DMS 273 (cell line): ENCODE measurements at regions not wholly inside any gene's neighbourhood (a gene's known extent, or its start where the extent isn't known, plus 50 kb on each side); places are given as distances from the start of the nearest gene placed in this dataset.

Experiments used
- DNase-seq: peaks from one replicate; lab custom pipeline; 2025; ENCODE audit not compliant: unreplicated experiment; lab: John Stamatoyannopoulos, UW

DNA sequence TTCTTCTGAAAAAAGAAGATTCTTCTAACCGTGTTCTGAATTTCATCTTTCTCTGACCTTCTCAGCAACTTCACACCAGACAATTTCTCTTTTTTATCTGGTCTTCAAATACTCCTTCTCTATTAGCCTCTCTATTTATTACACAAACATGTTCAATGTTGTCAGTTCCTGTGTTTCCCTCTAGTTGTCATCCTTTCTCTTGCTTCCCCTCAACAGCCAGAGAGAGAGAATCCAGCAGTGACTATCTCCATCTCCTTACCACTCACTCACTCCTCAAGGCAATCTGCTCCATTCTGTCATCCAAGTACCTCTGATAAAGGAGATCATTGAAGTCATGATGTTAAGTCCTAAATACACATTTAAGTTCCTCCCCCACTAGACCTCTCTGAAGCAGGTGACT lies 491.9 kb upstream of the CHAC2 start:
- peak; percentile 12 for DNase-seq

DNA sequence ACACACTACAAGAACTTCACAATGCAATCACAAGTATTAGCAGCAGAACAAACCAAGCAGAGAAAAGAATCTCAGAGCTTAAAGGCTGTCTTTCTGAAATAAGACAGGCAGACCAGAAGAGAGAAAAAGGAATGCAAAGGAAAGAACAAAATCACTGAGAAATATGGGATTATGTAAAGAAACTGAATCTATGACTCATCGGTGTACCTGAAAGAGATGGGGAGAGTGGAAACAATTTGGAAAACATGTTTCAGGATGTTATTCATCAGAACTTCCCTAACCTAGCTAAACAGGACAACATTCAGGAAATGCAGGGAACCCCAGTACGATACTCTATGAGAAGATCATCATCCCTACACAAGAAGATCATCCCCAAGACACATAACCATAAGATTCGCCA lies 499.0 kb upstream of the CHAC2 start:
- no peak for DNase-seq

DNA sequence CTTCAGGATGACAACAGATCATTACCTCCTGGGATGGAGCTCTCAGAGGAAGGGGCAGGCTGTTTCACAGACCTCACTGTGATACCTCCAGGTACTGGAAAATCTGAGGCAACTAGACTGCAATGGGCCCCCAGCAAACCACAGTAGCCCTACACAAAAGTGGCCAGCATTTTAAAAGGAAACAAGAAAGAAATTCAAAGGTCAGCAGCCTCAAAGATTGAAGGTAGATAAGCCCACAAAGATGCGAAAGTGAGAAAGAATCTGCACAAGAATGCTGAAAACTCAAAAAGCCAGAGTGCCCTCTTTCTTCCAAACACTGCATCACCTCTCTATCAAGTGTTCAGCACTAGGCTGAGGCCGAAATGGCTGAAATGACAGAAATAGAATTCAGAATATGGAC lies 499.5 kb upstream of the CHAC2 start:
- DNase-seq, result no peak

DNA sequence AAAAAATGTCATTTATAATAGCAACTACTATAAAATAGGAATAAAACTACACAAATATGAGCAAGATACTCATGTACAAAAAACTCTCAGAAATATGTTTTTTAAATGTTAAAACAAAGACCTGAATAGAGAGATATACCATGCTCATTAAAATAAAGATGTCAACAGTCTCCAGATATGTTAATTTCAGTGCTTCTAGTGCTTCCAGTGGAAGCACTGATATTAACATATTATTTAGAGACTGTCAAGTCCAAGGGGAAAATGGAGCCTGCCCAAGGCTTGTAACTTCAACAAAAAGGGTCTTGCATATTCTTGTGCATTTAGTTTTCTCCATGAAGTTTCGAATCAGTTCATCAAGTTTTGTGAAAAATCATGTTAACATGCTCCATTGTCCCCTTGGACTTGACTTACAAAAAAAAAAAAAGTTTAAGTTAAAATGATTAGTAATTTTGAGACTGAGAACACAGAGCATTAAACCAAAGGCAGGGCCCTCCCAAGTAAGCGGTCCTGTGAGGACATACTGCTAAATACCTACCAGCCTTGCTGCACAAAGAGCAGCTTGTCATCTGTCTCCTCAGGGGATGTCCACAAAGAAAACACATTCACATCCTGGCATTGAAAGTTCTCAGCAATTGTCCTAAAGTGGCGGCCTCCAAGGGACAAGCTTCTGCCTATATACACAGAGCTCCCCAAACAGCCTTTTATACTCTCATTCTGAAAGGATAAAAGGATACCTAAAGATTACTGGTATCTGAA lies 501.9 kb upstream of the CHAC2 start:
- no peak for DNase-seq

DNA sequence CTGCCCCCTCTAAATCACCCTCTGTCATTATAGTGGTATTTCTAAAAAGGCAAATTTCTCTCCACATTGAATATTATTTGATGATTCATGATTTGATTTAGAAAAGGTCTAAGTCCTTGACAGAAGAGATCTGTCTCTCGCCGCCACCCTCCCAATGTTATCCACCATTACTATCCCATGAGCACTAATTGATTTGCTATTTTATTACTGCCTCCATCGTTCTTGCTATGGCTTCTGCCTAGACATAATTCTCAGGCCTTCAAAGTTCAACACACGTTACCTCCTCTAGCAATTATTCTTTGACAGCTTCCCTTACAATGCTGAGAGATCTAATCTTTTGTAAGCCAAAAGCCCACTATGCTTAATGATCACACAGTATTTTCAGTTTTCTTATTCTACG lies 507.0 kb upstream of the CHAC2 start:
- DNase-seq, result no peak

DNA sequence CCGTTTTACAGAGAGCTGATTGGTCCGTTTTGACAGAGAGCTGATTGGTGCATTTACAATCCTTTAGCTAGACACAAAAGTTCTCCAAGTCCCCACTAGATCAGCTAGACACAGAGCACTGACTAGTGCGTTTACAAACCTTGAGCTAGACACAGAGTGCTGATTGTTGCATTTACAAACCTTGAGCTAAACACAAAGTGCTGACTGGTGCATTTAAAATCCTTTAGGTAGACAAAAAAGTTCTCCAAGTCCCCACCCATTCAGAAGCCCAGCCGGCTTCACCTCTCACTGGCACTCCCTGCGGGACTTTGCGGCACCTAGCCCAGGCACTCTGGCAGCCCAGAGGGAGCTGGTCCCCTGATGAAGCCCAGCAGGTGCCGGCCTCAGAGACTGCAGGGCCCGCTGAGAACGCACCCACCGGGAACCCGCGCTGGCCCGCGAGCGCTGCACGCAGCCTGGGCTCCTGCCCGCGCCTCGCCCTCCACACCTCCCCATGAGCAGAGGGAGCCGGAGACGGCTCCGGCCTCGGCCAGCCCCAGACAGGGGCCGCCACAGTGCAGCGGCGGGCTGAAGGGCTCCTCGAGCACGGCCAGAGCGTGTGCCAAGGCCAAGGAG lies 508.1 kb upstream of the CHAC2 start:
- DNase-seq, result no peak

DNA sequence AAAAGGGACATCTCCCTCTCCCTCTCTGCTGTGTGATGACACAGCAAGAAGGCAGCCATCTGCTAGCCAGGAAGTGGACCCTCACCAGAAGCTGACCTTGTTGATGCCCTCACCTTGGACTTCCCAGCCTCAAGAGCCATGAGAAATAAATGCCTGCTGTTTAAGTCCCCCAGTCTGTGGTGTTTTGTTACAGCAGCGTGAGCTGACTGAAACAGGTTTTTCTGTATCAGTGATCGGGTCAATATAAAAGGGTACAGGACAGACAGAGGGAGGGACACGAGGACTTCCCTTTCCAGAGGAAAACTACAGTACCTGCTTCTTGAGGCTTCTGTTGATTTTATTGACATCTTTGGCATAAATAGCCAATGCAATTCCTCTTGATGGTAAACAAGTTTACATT lies 510.3 kb upstream of the CHAC2 start:
- DNase-seq, result no peak

DNA sequence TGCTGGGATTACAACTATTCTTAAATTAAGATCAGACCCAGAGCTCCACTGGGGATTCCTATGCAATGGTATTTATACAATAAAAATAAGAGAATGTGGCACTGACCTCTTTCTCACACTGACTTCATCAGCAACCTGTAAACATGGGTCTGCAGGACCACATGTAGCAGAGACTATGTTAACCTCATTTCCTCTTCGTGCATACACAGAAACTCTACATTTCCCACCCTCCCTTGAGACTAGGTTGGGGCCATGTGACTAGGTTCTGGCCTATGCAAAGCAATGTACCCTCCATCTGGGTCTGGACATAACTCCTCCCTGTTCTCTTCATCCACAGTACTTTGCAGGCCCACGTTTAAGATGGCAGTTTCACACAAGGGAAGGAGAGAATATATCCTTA lies 514.4 kb upstream of the CHAC2 start:
- no peak for DNase-seq

DNA sequence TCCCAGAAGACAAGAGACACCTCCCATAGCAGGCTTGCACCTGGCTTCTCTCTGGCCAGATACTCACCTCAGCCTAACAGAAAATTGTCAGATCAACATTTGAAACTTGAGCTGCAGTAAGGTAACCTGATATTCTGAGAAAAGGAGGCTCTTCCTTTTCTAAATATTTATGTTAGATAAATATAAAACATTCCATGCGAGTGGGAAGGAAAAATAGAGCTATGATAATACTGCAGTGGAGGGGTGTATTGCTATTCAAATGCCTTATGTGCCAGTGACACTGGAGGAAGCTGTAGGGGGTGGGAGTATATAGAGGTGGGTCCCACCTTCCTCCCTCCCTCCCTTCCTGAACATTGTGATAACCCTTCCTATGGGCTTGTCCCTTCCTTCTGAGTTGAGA lies 515.5 kb upstream of the CHAC2 start:
- no peak for DNase-seq

DNA sequence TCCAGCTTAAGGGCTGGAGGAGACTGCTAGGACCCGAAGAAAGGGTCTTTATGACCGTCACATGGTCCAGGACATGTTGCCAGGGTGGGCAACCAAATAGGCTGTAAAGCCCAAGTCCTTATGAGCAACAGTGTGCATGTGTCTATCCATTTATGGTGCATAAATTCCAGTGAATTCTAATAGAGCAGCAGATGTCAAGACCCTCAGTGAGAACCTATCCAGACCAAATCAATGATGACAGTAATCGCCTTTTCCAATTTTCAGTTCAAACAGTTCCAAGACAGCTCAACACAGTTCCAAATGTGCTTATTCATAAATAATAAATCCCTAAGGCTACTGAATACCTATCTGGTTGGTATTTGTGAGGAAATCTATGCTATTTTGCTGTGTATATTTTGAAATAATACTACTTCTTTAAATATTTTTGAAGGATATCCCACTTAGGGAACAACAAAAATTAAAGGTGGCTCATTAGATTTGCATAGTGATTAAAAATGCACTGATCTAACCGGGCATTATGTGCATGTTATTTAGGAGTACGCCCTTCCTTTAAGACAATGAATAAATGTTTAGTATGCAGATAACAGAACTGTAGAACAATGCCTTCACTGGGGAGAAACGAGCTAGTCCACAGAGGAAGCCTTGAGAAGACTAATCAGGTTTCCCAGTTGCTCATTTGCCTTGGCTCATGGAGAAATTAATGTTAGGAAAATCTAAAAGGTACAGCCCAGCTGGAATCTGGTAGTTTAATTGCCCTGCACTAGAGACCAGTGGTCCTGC lies 519.5 kb upstream of the CHAC2 start:
- DNase-seq, result no peak

DNA sequence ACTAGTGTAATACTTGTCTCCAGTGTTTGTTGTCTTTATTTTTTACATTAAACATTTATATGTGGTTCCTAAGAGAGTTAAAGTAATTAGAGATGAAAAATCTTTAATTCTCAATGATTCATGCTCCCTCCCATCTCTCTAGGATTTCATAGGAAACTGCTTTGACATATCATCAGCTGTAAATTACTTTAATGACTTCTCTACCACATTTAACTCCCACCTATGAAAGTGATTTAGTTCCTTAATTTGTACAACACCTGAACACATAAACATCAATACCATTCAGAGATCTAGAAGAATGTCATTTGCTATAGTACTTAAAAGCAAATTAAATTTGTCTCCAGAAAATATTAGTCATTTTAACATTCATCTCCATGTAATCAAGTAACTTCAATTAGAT lies 524.2 kb upstream of the CHAC2 start:
- no peak for DNase-seq

DNA sequence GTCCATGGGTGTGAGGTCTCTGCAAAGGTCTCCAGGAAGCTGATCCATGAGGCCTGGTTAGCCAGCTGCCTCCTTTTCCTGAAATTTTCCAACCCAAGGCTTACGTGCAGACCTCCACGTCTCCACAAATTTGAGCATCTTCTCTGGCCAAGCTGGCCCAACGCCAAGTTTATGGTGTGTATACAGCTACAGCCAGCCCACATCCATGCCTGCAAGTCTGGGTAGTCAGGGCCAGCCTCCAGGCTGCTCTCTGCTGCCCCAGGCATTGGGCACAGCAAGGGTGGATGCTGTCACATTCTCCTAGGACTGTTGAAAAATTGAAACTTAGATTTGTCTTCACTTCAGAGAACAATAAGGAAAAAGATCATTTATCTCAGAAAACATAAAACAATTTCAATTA lies 525.5 kb upstream of the CHAC2 start:
- DNase-seq, result peak; percentile 16

DNA sequence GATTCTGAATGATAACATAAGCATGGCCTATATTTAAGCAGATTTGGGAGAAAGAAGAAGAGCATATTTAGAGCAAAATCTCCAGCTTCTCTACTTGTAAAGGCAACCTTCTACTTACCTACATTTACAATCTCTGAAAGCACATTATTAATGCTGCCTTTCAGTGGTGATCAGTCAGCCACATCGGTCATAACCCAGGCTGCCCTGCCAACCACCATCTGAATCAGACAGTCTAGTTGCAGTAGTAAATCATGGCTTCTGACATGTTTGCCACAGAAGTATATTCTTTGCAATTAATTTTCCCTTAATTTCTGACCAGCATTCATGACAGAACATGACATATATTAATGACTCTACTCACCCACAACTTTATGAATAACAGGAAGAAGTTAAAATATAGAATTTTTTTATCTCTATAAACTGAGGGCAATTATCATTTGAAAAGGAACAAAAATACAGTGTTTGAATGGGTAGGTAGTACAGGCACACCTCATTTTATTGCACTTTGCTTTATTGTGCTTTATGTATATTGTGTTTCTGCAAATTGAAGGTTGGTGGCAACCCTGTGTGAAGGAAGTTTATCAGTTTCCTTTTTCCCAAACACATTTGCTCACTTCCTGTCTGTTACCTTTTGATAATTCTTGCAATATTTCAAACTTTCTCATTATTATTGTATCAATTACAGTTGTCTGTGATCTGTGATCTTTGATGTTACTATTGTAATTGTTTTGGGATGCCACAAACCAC lies 531.6 kb upstream of the CHAC2 start:
- DNase-seq, result no peak

DNA sequence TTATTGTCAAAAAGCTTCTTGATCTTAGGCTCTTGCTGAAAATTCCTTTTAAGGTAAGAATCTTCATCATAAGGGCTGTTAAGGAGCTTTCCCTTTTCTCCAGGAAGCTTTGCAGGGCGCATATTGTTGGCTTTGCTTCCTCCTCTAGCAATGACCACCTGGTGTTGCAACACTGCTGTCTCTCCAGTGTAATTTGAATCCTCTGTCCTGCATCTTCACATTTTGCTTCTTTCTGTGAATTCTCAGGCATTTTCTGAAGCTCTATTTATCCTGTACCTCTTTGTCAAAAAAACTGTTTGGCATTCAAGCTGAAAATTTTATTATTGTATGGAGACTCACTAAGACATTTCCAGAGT lies 533.1 kb upstream of the CHAC2 start:
- DNase-seq, result peak; percentile 22

DNA sequence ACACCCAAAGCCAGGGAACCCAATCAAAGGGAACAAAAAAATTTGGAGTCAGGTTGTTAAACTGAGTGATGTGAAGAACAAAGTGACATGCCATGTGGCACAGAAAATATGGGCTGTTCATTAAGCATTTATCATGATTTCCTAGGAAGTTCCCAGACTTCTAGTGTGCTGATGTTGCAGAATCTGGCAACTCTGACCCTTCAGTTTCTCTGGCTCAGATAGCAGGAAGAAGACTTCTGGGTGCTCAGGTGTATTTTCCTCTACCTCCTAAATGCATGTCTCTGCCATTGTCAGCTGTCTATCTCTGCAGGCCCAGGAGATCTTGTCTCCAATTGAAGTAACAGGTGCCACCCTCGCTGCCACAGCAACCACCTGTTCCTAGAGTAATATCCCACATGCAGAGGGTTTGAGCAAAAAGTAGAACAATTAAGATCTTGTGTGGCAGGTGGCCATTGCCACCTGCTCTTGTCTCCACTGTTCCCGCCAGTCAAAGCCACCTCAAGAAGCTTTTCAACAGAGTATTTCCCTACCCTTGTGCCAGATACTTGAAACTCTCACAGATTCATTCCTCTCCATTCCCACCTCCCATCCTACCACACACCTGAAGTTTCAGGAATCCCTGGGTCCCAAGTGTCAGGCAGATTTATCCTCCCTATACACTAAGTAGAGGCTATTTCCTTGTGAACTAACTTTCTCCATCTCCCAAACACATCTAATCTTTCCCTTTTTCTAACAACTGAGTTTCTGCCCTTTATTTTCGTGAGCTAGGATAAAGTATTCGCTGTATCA lies 533.7 kb upstream of the CHAC2 start:
- DNase-seq, result peak; percentile 42

DNA sequence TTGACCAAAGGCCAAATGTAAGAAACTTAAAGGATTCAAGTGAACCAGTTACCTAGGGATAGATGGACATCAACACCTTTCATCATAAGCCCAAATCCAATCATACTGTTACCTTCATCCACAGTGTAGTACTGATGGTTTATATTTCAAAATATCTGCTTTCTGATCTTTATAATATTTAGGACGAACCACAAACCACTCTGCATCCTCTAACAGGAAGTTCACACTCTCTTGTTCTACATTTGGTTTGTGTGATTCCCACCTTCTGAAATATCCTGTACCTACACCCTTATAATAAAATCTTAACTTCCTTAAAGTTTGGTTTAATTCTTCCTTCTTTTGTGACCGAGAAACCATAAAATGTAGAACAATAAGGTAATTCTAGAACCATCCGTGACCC lies 535.7 kb upstream of the CHAC2 start:
- no peak for DNase-seq

DNA sequence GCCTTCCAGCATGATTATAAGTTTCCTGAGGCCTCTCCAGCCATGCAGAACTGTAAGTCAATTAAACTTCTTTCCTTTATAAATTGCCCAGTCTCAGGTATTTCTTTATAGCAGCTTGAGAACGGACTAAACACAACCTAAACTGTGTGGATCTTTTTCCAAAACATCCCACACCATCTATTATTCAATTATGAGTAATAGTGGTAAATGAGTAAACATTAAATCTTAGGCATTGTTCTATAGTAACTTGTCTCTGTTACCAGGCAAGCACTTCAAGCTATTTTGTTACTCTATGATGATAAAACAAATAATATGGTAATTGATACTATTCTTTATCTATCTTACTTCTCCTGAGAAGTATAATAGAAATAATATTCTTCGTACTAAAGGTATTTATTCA lies 536.9 kb upstream of the CHAC2 start:
- no peak for DNase-seq

DNA sequence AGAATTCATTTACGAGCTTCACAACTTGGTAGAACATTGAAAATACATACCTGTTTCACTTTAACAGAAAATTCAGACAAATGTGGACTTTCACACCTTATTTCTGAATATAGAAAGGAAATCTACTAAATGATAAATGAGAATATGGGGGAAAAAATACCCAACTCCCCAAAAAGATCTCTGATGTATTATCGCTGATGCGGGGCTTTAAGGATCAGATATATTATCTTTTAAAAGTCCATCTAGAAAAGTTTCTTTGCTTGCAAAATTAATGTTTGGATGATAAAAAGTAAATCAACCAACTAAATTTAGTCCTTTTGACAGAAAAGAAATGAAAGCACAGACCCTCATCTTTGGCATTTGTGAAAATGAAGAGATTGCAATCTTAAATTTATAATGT lies 540.1 kb upstream of the CHAC2 start:
- DNase-seq, result no peak

DNA sequence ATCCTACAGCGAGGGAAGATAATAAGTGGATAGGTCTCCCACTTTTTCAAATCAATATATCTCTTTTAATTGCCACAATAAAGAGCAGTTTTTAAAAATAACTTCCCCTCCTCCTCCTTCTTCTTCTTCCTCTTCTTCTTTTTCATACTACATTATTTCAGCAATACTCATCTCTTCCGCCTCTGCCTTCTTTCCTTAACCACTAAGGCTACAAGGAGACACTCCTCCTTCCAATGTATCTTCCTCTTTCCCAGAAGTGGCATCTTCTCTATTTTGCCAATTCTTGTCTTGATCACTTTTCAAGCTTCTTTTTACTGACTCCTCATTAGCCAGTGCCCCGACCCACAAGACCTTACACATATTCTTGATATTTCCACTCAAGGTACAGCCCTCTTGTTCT lies 546.6 kb upstream of the CHAC2 start:
- DNase-seq, result no peak

DNA sequence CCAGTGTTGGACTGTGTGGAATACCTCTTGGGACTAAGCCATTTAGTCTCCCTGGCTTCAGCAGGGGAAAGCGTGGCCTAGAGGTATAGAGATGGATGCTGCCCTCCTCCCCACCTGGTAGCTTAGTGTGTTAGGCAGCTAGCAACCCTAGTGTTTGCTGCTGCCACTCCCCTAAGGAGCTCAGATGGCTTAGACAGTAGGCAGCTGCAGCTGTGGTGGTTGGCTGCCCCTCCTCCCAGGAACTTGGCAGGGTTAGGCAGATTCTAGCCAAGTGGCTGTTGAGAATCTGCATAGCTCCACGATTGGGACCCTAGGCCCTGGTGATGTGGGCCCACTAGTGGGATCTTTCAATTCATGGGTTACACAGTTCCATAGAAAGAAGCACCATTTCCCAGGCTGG lies 550.4 kb upstream of the CHAC2 start:
- no peak for DNase-seq

DNA sequence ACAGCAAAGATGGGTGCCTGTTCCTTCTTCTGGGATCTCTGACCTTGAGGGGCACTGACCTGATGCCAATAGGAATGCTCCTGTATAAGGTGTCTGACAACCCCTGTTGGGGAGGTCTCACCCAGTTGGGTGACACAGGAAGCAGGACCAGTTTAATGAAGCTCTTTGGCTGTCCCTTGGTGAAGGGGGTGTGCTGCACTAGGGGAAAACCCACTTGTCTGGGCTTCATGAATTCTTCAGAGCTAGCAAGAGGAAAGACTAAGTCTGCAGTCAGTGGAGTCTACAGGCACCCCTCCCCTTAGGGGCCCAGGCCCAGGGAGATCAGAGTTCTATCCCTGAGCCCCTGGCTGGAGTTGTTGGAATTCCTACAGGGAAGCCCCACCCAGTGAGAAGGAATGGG lies 550.8 kb upstream of the CHAC2 start:
- no peak for DNase-seq
